HEK293 (cell line): ENCODE measurements at regions not wholly inside any gene's neighbourhood (a gene's known extent, or its start where the extent isn't known, plus 50 kb on each side); places are given as distances from the start of the nearest gene placed in this dataset.

Experiments used
- CTCF ChIA-PET: fragments of 350-600 bp; formaldehyde crosslinking; extraction: SDS; loops from one replicate; lab custom pipeline; 2021; ENCODE audit warnings: antibody characterized with exemption; lab: Yijun Ruan, JAX
- POLR2A ChIA-PET: fragments of 300-600 bp; formaldehyde crosslinking; extraction: SDS; loops from one replicate; lab custom pipeline; 2020; ENCODE audit warnings: antibody characterized with exemption, inconsistent platforms; lab: Yijun Ruan, JAX
- H3K27ac ChIP-seq: fragments of 200-500 bp; sonication (Bioruptor generic); 2 replicates; pipeline ENCODE4 v1.5.1; 2014; ENCODE audit warnings: low read depth, low read length, control low read depth, inconsistent platforms; ENCODE audit errors: extremely low read depth
- H3K36me3 ChIP-seq, 2 experiments: fragments of 200-500 bp in 1 of 2; sonication (Bioruptor generic) in 1 of 2; 1 replicate in 1 of 2; 2 replicates in 1 of 2; pipeline ENCODE4 v1.5.1; 2014 to 2017; ENCODE audit warnings: inconsistent platforms in 2 of 2, low read length in 2 of 2; ENCODE audit not compliant: control insufficient read depth in 2 of 2, insufficient read depth in 1 of 2
- H3K4me1 ChIP-seq: fragments of 200-500 bp; sonication (Bioruptor generic); 2 replicates; pipeline ENCODE4 v1.5.1; 2014; ENCODE audit warnings: mild to moderate bottlenecking, low read length, inconsistent platforms; ENCODE audit not compliant: control insufficient read depth, insufficient read depth
- H3K4me3 ChIP-seq: 2 replicates; pipeline ENCODE4 v1.5.1; 2011; ENCODE audit warnings: low read depth, mild to moderate bottlenecking, control low read depth, low read length, moderate library complexity
- H3K9me3 ChIP-seq: fragments of 200-500 bp; sonication (Bioruptor generic); 2 replicates; pipeline ENCODE4 v1.5.1; 2014; ENCODE audit warnings: low read depth, low read length, inconsistent platforms; ENCODE audit not compliant: control insufficient read depth, insufficient read depth
- CTCF ChIP-seq: fragments of 450-650 bp; formaldehyde crosslinking; IDR thresholded peaks from 2 replicates; pipeline ENCODE4 v1.5.1; 2016; ENCODE audit warnings: missing biosample characterization, missing genetic modification characterization
- FEZF1 ChIP-seq: fragments of 450-650 bp; formaldehyde crosslinking; IDR thresholded peaks from 2 replicates; pipeline ENCODE4 v1.5.1; 2016; ENCODE audit warnings: missing biosample characterization, missing genetic modification characterization
- GFI1B ChIP-seq: fragments of 450-650 bp; formaldehyde crosslinking; IDR thresholded peaks from 2 replicates; pipeline ENCODE4 v1.5.1; 2016; ENCODE audit warnings: missing biosample characterization, missing genetic modification characterization
- GLIS1 ChIP-seq: fragments of 450-650 bp; formaldehyde crosslinking; IDR thresholded peaks from 2 replicates; pipeline ENCODE4 v1.5.1; 2016; ENCODE audit warnings: missing biosample characterization, missing genetic modification characterization
- HIC1 ChIP-seq: fragments of 450-650 bp; formaldehyde crosslinking; IDR thresholded peaks from 2 replicates; pipeline ENCODE4 v1.5.1; 2016; ENCODE audit warnings: missing biosample characterization, missing genetic modification characterization
- HOXA7 ChIP-seq: sonication (generic); formaldehyde crosslinking; IDR thresholded peaks from 2 replicates; pipeline ENCODE4 v1.8.1; 2022; ENCODE audit warnings: missing genetic modification reagents, borderline replicate concordance
- MEIS1 ChIP-seq: sonication (generic); formaldehyde crosslinking; IDR thresholded peaks from 2 replicates; pipeline ENCODE4 v1.8.1; 2022; ENCODE audit warnings: missing genetic modification reagents, mild to moderate bottlenecking, borderline replicate concordance
- PRDM4 ChIP-seq: fragments of 450-650 bp; formaldehyde crosslinking; IDR thresholded peaks from 2 replicates; pipeline ENCODE4 v1.5.1; 2017; ENCODE audit warnings: missing biosample characterization, missing genetic modification characterization
- RBAK ChIP-seq: fragments of 450-650 bp; formaldehyde crosslinking; IDR thresholded peaks from 2 replicates; pipeline ENCODE4 v1.5.1; 2016; ENCODE audit warnings: missing biosample characterization, missing genetic modification characterization
- SCRT2 ChIP-seq: fragments of 450-650 bp; formaldehyde crosslinking; IDR thresholded peaks from 2 replicates; pipeline ENCODE4 v1.5.1; 2016; ENCODE audit warnings: missing biosample characterization, missing genetic modification characterization
- SP2 ChIP-seq: fragments of 450-650 bp; formaldehyde crosslinking; IDR thresholded peaks from 2 replicates; pipeline ENCODE4 v1.5.1; 2016; ENCODE audit warnings: missing biosample characterization, missing genetic modification characterization
- WT1 ChIP-seq: fragments of 450-650 bp; formaldehyde crosslinking; IDR thresholded peaks from 2 replicates; pipeline ENCODE4 v1.5.1; 2016; ENCODE audit warnings: missing biosample characterization, missing genetic modification characterization
- ZBTB1 ChIP-seq: fragments of 450-650 bp; formaldehyde crosslinking; IDR thresholded peaks from 2 replicates; pipeline ENCODE4 v1.5.1; 2016; ENCODE audit warnings: missing biosample characterization, missing genetic modification characterization
- ZFP37 ChIP-seq: fragments of 450-650 bp; formaldehyde crosslinking; IDR thresholded peaks from 2 replicates; pipeline ENCODE4 v1.5.1; 2016; ENCODE audit warnings: missing biosample characterization, missing genetic modification characterization
- ZNF138 ChIP-seq: fragments of 450-650 bp; formaldehyde crosslinking; IDR thresholded peaks from 2 replicates; pipeline ENCODE4 v1.5.1; 2016; ENCODE audit warnings: missing biosample characterization, missing genetic modification characterization, borderline replicate concordance
- ZNF16 ChIP-seq: fragments of 450-650 bp; formaldehyde crosslinking; IDR thresholded peaks from 2 replicates; pipeline ENCODE4 v1.5.1; 2016; ENCODE audit warnings: low read depth, missing biosample characterization, missing genetic modification characterization
- ZNF169 ChIP-seq: fragments of 450-650 bp; formaldehyde crosslinking; IDR thresholded peaks from 2 replicates; pipeline ENCODE4 v1.5.1; 2016; ENCODE audit warnings: missing biosample characterization, missing genetic modification characterization
- ZNF221 ChIP-seq: fragments of 450-650 bp; formaldehyde crosslinking; IDR thresholded peaks from 2 replicates; pipeline ENCODE4 v1.5.1; 2017; ENCODE audit warnings: missing biosample characterization, missing genetic modification characterization, borderline replicate concordance
- ZNF239 ChIP-seq: fragments of 450-650 bp; formaldehyde crosslinking; IDR thresholded peaks from 2 replicates; pipeline ENCODE4 v1.5.1; 2016; ENCODE audit warnings: missing biosample characterization, missing genetic modification characterization
- ZNF48 ChIP-seq: fragments of 450-650 bp; formaldehyde crosslinking; IDR thresholded peaks from 2 replicates; pipeline ENCODE4 v1.5.1; 2016; ENCODE audit warnings: missing biosample characterization, missing genetic modification characterization
- ZNF548 ChIP-seq: fragments of 450-650 bp; formaldehyde crosslinking; IDR thresholded peaks from 2 replicates; pipeline ENCODE4 v1.5.1; 2016; ENCODE audit warnings: missing biosample characterization, missing genetic modification characterization
- ZNF624 ChIP-seq: fragments of 450-650 bp; formaldehyde crosslinking; IDR thresholded peaks from 2 replicates; pipeline ENCODE4 v1.5.1; 2017; ENCODE audit warnings: missing biosample characterization, missing genetic modification characterization
- ZNF629 ChIP-seq: fragments of 450-650 bp; formaldehyde crosslinking; IDR thresholded peaks from 2 replicates; pipeline ENCODE4 v1.5.1; 2017; ENCODE audit warnings: missing biosample characterization, missing genetic modification characterization
- ZNF776 ChIP-seq: fragments of 450-650 bp; formaldehyde crosslinking; IDR thresholded peaks from 2 replicates; pipeline ENCODE4 v1.5.0; 2017; ENCODE audit warnings: missing biosample characterization, missing genetic modification characterization, borderline replicate concordance
- ZSCAN4 ChIP-seq: fragments of 450-650 bp; formaldehyde crosslinking; IDR thresholded peaks from 2 replicates; pipeline ENCODE4 v1.5.1; 2017; ENCODE audit warnings: missing biosample characterization, missing genetic modification characterization
- ZXDB ChIP-seq: fragments of 450-650 bp; formaldehyde crosslinking; IDR thresholded peaks from 2 replicates; pipeline ENCODE4 v1.5.1; 2016; ENCODE audit warnings: missing biosample characterization, missing genetic modification characterization

GRCh38 chr4:111869339-111869738 lies 275.9 kb upstream of the FAM241A start:
- ChIA-PET CTCF (interaction anchor here (0.6 kb wide), 1 partner anchor 235 kb away, joined by 4 read pairs; no protein-coding TSS in a partner anchor), POLR2A (no interaction called here)
- TF ChIP-seq ZNF48 (tag by site-specific recombination): no peak
- Histone ChIP-seq H3K9me3 (no peaks in the 10 kb centered on the region), H3K36me3 (no peaks in the 10 kb centered on the region), H3K4me1 (no peaks in the 10 kb centered on the region), H3K4me3 (no peak overlapping the region), H3K27ac (no peak overlapping the region)

DNA sequence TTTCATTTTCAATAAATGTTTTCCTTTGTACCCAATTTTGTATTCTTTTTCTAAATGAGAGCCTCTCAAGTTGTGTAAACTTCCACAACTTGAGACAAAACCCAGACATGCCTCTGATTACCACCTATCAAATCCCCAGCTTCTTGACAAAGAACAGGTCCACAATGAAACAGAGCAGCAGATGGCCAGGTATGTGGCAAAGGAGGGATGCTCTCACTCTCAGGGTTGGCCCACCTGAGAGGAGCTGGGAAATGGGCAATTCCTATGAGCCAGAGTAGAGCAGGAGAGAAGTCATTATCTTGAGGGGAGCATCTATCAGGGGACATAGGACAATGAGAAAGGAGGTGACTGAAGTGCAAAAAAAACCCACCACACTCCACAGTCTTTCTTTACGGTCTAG lies 273.5 kb upstream of the FAM241A start:
- Histone ChIP-seq H3K4me3 (no peak overlapping the region), H3K4me1 (no peaks in the 10 kb centered on the region), H3K36me3 (no peaks in the 10 kb centered on the region), H3K9me3 (no peaks in the 10 kb centered on the region), H3K27ac (no peak overlapping the region)
- ChIA-PET POLR2A (no interaction called here), CTCF (interaction anchor here (1.5 kb wide), 1 partner anchor 17 kb away, joined by 5 read pairs; no protein-coding TSS in a partner anchor)
- TF ChIP-seq MEIS1 (CRISPR knock-in tag): no peak
- TF ChIP-seq GFI1B (tag by site-specific recombination): no peak
- no peak for TF ChIP-seq ZNF169 (tag by site-specific recombination)
- TF ChIP-seq ZFP37: no peak
- TF ChIP-seq ZNF138: no peak
- TF ChIP-seq PRDM4: no peak
- no peak for TF ChIP-seq ZNF239 (tag by site-specific recombination)
- TF ChIP-seq RBAK: no peak
- no peak for TF ChIP-seq ZNF221 (tag by site-specific recombination)
- no peak for TF ChIP-seq CTCF (tag by site-specific recombination)
- TF ChIP-seq ZNF548 (tag by site-specific recombination): no peak
- TF ChIP-seq GLIS1 (tag by site-specific recombination): no peak
- no peak for TF ChIP-seq HOXA7 (CRISPR knock-in tag)
- TF ChIP-seq HIC1 (tag by site-specific recombination): no peak
- TF ChIP-seq ZXDB (tag by site-specific recombination): no peak
- no peak for TF ChIP-seq FEZF1 (tag by site-specific recombination)
- no peak for TF ChIP-seq ZBTB1 (tag by site-specific recombination)

- CTCF ChIA-PET: interaction anchor here (0.7 kb wide), 1 partner anchor 20 kb away, joined by 6 read pairs; no protein-coding TSS in a partner anchor
- no peaks in the 10 kb centered on the region for H3K4me1 ChIP-seq
- no peaks in the 10 kb centered on the region for H3K9me3 ChIP-seq
- H3K4me3 ChIP-seq: no peak overlapping the region
- POLR2A ChIA-PET: no interaction called here
- no peak overlapping the region for H3K27ac ChIP-seq
- H3K36me3 ChIP-seq: no peaks in the 10 kb centered on the region
- no peak for TF ChIP-seq SP2 (tag by site-specific recombination)
- TF ChIP-seq ZNF776 (tag by site-specific recombination): no peak
- TF ChIP-seq WT1: no peak
- TF ChIP-seq FEZF1 (tag by site-specific recombination): no peak
- TF ChIP-seq ZNF16: no peak
- TF ChIP-seq ZNF629: no peak
- no peak for TF ChIP-seq ZSCAN4
- no peak for TF ChIP-seq SCRT2 (tag by site-specific recombination)
- TF ChIP-seq ZNF624 (tag by site-specific recombination): no peak
Measured at GRCh38 chr4:111873801-111874200, 271.5 kb upstream of the FAM241A start.
